ENCODE measurements at regions not wholly inside any gene's neighbourhood (a gene's known extent, or its start where the extent isn't known, plus 50 kb on each side); places are given as distances from the start of the nearest gene placed in this dataset.

GRCh38 chr6:141169419-141169818, 963.3 kb upstream of the GJE1 start:
- TF ChIP-seq EZH2phosphoT487 (IDR thresholded peaks at IDR 0.05; ENCODE audit: low read length) (no peak), EZH2 (optimal IDR thresholded peaks at IDR 0.05; ENCODE audit: low read depth, low read length) (no peak)
- TF ChIP-seq, protein P1, sequence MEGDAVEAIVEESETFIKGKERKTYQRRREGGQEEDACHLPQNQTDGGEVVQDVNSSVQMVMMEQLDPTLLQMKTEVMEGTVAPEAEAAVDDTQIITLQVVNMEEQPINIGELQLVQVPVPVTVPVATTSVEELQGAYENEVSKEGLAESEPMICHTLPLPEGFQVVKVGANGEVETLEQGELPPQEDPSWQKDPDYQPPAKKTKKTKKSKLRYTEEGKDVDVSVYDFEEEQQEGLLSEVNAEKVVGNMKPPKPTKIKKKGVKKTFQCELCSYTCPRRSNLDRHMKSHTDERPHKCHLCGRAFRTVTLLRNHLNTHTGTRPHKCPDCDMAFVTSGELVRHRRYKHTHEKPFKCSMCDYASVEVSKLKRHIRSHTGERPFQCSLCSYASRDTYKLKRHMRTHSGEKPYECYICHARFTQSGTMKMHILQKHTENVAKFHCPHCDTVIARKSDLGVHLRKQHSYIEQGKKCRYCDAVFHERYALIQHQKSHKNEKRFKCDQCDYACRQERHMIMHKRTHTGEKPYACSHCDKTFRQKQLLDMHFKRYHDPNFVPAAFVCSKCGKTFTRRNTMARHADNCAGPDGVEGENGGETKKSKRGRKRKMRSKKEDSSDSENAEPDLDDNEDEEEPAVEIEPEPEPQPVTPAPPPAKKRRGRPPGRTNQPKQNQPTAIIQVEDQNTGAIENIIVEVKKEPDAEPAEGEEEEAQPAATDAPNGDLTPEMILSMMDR (IDR thresholded peaks at IDR 0.05; ENCODE audit: low read length), result no peak
